Pancreas (tissue), 10 donors: ENCODE measurements at regions not wholly inside any gene's neighbourhood (a gene's known extent, or its start where the extent isn't known, plus 50 kb on each side); places are given as distances from the start of the nearest gene placed in this dataset.
A peak's percentile ranks its signal among the peaks of the same experiment; 100 is the strongest.

Experiments
- ATAC-seq, 4 donors: fragments of 200-7000 bp; cut with Tn5 transposase; one replicate each; pipeline versions ENCODE4 v1.8.0 to v1.9.1; 2020; ENCODE audit warnings: mild to moderate bottlenecking in 4 of 4, moderate library complexity in 4 of 4
- DNase-seq, 6 donors: peaks; one replicate each; pipeline ENCODE4 v3.0.0-alpha.2; 2020
- FAIRE-seq: peaks from 2 replicates; lab custom pipeline; 2012; peaks lifted over from hg19 to GRCh38; lab: Jason Lieb, UNC
- H3K27ac ChIP-seq, 4 donors: fragments of 200-600 bp; sonication (generic); 1 replicate in 3 of 4; 2 replicates in 1 of 4; pipeline versions ENCODE4 v1.5.0 to v1.8.0; 2020
- H3K27me3 ChIP-seq, 4 donors: fragments of 200-600 bp; one replicate each; pipeline ENCODE4 v1.8.0; 2021
- H3K36me3 ChIP-seq, 3 donors: fragments of 200-600 bp; sonication (generic) in 1 of 3; one replicate each; pipeline versions ENCODE4 v1.5.0 to v1.8.0; 2020 to 2021
- H3K4me1 ChIP-seq, 3 donors: fragments of 200-600 bp; one replicate each; pipeline ENCODE4 v1.8.0; 2021
- H3K4me3 ChIP-seq, 4 donors: fragments of 200-600 bp; sonication (generic) in 2 of 4; one replicate each; pipeline versions ENCODE4 v1.5.0 to v1.8.0; 2020 to 2021
- H3K9me3 ChIP-seq, 4 donors: fragments of 200-600 bp; one replicate each; pipeline ENCODE4 v1.8.0; 2021
- WGBS, 2 donors: extraction: QIAGEN DNeasy Blood & Tissue Kit; methylation state at CpG; one replicate each; pipeline ENCODE4 v1.1.7; 2013; 5-methylcytosine and 5-hydroxymethylcytosine counted together
- intact Hi-C, 3 donors: fragments of 100-400 bp; cut with DNase I; formaldehyde crosslinking; loops; one replicate each; pipeline versions ENCODE4 v1.11.1 to v1.14.2; 2022
- TF ChIP-seq, protein P1 (sequence below), 4 donors: fragments of 200-600 bp; sonication (generic) in 3 of 4; IDR thresholded peaks; one replicate each; pipeline versions ENCODE4 v1.5.0 to v1.8.0; 2021; ENCODE audit warnings: antibody characterized with exemption in 4 of 4
- donor health status: healthy with polysubstance abuse.
- donor health status: DM: no; HTN: no; CAD: no; lungs with moderate emphysema.
- donor health status: DM: no; HTN: no; CAD: no.
- donor health status: control.
- donor health status: control.
- donor health status: Bipolar disorder and iron deficiency.
- donor health status: DM: yes; HTN: yes; CAD: no.
- donor health status: DM: no; HTN: no; CAD: no.
- donor health status: DM: no; HTN: no; CAD: no.
- donor health status: DM: yes; HTN: yes; CAD: no.

DNA sequence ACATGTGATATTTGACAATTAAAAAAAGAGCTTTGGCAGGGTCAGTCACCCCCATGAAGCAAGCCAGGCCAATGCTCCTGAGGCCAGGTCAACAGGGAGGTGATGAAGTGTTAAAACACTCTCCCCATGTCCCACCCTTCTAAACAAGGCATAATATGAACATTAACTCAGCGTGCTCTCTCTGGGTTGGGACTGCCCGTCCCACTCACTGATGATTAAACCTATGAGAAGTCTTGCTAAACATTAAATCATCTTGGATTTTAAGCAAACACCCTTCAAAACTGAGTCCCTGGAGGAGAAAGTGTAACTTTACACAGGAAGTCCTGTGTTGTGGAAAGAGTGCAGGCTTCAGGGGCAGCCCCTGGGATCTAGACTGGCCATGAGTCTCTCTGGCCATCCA lies 558.5 kb downstream of the CD83 start:
- Histone ChIP-seq H3K4me3 (no peak overlapping the region), H3K27me3 (no peaks in the 10 kb centered on the region), H3K4me1 (no peaks in the 10 kb centered on the region), H3K9me3 (no peaks in the 10 kb centered on the region), H3K36me3 (no peaks in the 10 kb centered on the region), H3K27ac (no peak overlapping the region)
- DNase-seq: no peak
- no peak for ATAC-seq
- no peak for FAIRE-seq
- 67 to 69% methylated on average over 2 of the region's 2 CpGs for WGBS, 2 donors
- intact Hi-C loops: no loop called here
- TF ChIP-seq, protein P1, sequence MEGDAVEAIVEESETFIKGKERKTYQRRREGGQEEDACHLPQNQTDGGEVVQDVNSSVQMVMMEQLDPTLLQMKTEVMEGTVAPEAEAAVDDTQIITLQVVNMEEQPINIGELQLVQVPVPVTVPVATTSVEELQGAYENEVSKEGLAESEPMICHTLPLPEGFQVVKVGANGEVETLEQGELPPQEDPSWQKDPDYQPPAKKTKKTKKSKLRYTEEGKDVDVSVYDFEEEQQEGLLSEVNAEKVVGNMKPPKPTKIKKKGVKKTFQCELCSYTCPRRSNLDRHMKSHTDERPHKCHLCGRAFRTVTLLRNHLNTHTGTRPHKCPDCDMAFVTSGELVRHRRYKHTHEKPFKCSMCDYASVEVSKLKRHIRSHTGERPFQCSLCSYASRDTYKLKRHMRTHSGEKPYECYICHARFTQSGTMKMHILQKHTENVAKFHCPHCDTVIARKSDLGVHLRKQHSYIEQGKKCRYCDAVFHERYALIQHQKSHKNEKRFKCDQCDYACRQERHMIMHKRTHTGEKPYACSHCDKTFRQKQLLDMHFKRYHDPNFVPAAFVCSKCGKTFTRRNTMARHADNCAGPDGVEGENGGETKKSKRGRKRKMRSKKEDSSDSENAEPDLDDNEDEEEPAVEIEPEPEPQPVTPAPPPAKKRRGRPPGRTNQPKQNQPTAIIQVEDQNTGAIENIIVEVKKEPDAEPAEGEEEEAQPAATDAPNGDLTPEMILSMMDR (IDR thresholded peaks at IDR 0.05): no peak

DNA sequence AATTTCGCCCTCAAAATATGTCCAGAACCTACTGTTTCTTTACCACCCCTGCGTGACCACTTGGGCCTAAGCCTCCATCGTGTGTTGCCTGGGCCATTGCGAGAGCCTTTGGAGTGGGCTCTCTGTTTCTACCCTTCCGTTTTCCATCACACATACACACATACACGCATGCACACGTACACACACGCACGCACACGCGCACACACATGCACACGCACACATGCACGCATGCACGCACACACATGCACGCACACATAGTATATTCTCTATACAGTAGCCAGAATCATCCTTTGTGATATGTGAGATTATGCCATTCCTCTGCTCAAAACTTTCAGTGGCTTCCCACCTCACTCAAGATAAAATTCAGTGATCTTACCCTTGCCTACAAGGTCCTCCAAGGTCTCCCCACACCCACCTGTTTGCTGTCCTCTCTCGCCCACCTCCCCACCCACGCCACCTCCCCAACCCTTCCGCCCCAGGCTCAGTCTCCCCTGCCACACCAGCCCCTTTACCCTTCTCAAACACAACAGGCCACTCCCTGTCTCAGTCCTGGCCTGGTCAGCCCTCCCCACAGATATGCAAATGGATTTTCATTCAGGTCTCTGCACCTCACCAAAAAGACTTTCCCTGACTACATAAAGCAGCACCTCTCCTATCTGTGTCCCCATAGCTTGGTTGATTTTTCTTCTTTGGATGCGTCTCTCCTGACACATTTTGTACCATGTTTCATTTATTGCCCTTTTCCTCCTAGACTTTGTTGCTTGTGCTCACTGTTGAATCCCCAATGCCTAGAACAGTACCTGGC lies 559.6 kb downstream of the CD83 start:
- FAIRE-seq (no peak), ATAC-seq (no peak), DNase-seq (no peak)
- Histone ChIP-seq H3K4me3 (no peak overlapping the region), H3K36me3 (no peaks in the 10 kb centered on the region), H3K9me3 (no peaks in the 10 kb centered on the region), H3K27me3 (no peaks in the 10 kb centered on the region), H3K27ac (no peak overlapping the region), H3K4me1 (no peaks in the 10 kb centered on the region)
- intact Hi-C loops: no loop called here
- TF ChIP-seq, protein P1 (IDR thresholded peaks at IDR 0.05): no peak
- WGBS, 2 donors: 88 to 95% methylated on average over 19 of the region's 19 CpGs

DNA sequence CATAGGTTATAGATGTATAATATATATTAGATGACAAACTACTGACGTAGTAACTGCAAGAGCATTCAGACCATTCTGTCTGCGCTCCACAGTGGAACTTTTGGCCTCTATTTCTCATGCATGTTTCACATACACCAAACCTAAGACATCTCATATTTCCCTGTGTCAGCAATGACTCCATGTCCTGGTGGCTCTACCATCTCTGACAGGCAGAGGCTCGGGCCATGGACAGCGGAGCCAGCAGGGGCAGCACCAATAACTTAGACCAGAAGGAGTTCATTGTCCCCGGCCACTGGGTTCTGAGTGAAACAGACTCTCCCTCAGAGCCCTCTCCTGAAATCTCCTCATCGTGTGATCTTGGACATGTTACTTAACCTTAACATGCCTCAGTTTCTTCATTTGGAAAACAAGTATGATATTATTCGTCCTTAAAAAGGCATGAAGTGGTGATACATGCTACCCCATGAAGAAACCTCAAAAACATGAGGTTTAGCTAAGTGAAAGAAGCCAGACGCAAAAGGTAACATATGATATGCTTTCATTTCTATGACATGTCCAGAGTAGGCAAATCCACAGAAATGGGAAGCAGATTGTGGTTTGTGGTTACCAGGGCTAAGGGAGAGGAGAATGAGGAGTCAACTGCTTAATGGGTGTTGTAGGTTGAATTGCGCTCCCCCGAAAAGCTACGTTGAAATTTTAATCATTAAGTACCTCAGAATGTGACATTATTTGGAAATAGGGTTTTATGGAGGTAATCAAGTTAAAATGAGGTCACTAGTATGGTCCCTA lies 564.0 kb upstream of the JARID2 start:
- FAIRE-seq (no peak), ATAC-seq (peak in 1 of 4 donors; percentile 42), DNase-seq (no peak)
- Histone ChIP-seq H3K27ac (no peak overlapping the region), H3K36me3 (no peaks in the 10 kb centered on the region), H3K4me3 (no peak overlapping the region), H3K9me3 (no peaks in the 10 kb centered on the region), H3K27me3 (no peaks in the 10 kb centered on the region), H3K4me1 (no peaks in the 10 kb centered on the region)
- intact Hi-C loops: no loop called here
- TF ChIP-seq, protein P1 (IDR thresholded peaks at IDR 0.05): no peak
- 80 to 83% methylated on average over 11 of the region's 11 CpGs for WGBS, 2 donors

DNA sequence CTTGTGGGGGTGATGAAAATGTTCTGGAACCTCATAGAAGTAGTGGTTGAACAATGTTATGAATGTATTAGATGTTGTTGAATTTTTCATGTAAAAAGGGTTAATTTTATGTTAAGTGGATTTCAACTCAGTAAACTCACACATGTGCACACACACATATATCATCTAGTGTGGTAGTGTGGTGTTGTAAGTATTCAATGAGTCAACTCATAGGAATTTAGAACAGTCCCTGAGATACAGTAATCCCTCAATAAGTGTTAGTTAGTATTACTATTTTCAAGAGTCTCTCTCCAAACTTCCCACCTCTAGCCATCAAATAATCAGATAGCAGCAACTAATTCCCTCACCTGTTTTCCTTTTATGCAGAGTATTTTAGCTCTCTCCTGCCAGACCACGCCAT lies 563.1 kb upstream of the JARID2 start:
- no peaks in the 10 kb centered on the region for H3K27me3 ChIP-seq
- H3K36me3 ChIP-seq: no peaks in the 10 kb centered on the region
- no peak overlapping the region for H3K27ac ChIP-seq
- TF ChIP-seq, protein P1 (IDR thresholded peaks at IDR 0.05): no peak
- no peak for ATAC-seq
- intact Hi-C loops: no loop called here
- no peak for FAIRE-seq
- 87 to 93% methylated on average over 1 of the region's 1 CpG for WGBS, 2 donors
- H3K4me3 ChIP-seq: no peak overlapping the region
- no peaks in the 10 kb centered on the region for H3K9me3 ChIP-seq
- no peak for DNase-seq
- no peaks in the 10 kb centered on the region for H3K4me1 ChIP-seq
